ENCODE measurements at regions not wholly inside any gene's neighbourhood (a gene's known extent, or its start where the extent isn't known, plus 50 kb on each side); places are given as distances from the start of the nearest gene placed in this dataset.
"Not testable (repeated sequence)": the region's sequence is repeated elsewhere in the genome, so short reads cannot be mapped to it uniquely, and the experiment has no call there.

GRCh38 chr5:67806654-67807438, 408.7 kb upstream of the PIK3R1 start:
- DNase-seq, result no peak
- no peak for ATAC-seq (replicated peaks in 1 of 2)
- H3K9me3 Mint-ChIP-seq, result no peaks in the 10 kb centered on the region
- H3K36me3 Mint-ChIP-seq (ENCODE audit: insufficient read depth in 2 of 2), result no peaks in the 10 kb centered on the region
- H3K27me3 Mint-ChIP-seq (ENCODE audit: low read depth), result no peaks in the 10 kb centered on the region
- no peak overlapping the region for H3K27ac Mint-ChIP-seq
- no peak overlapping the region for H3K4me3 Mint-ChIP-seq
- H3K4me1 Mint-ChIP-seq (ENCODE audit: low read depth), result no peaks in the 10 kb centered on the region

- Mint-ChIP-seq H3K36me3 (ENCODE audit: insufficient read depth in 2 of 2) (no peaks in the 10 kb centered on the region), H3K4me3 (no peak overlapping the region), H3K27me3 (ENCODE audit: low read depth) (no peaks in the 10 kb centered on the region), H3K27ac (no peak overlapping the region), H3K4me1 (ENCODE audit: low read depth) (no peaks in the 10 kb centered on the region), H3K9me3 (no peaks in the 10 kb centered on the region)
- DNase-seq, result no peak
- no peak for ATAC-seq (replicated peaks in 1 of 2)
These were observed 409.7 kb upstream of the PIK3R1 start for GRCh38 chr5:67805666-67806348.

DNA sequence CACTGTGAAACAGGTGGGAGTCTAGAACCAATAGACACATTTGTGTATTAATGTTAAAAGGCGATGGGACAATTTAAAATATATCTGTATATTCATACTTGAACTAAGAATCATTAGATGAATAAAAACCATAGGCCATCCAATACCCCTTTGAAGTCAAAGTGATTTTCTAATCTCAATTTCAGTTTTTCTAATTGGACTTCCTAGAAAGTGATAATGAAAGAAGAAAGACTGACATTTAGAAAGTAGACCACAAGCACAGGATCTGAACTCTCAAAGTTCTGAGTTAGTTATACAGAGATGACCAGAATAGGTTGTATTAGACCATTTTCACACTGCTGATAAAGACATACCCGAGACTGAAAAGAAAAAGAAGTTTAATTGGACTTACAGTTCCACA, 412.8 kb upstream of the PIK3R1 start:
- DNase-seq (no peak), ATAC-seq (replicated peaks in 1 of 2) (no peak)
- H3K36me3 Mint-ChIP-seq (ENCODE audit: insufficient read depth in 2 of 2), result no peaks in the 10 kb centered on the region
- no peak overlapping the region for H3K27ac Mint-ChIP-seq
- no peaks in the 10 kb centered on the region for H3K9me3 Mint-ChIP-seq
- H3K4me1 Mint-ChIP-seq (ENCODE audit: low read depth), result no peaks in the 10 kb centered on the region
- no peak overlapping the region for H3K4me3 Mint-ChIP-seq
- no peaks in the 10 kb centered on the region for H3K27me3 Mint-ChIP-seq (ENCODE audit: low read depth)

DNA sequence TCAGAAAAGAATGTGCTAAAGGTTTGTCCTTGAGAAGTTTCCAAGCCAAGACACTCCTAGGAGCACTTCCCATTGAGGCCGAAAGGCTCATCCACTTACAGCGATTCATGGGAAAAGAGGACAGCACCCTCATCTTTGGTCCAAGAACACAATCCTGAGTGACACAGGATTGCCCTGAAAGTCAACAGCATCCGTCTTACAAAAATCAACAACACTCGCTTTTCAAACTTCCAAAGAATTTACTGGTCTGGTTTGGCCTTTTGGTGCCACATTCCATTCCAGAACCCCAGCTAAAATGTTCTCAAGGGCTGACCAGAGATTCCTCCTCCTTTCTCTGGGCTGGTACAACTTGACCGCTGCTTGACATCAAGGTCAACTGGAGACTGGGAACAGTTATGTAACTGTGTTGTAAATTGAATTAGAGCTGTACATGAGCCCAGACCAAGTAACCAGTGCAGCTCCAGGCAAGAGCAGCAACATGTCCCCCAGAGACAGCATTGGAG, 415.8 kb upstream of the PIK3R1 start:
- H3K9me3 Mint-ChIP-seq, result no peaks in the 10 kb centered on the region
- no peak for DNase-seq
- no peak overlapping the region for H3K4me3 Mint-ChIP-seq
- no peaks in the 10 kb centered on the region for H3K36me3 Mint-ChIP-seq (ENCODE audit: insufficient read depth in 2 of 2)
- no peaks in the 10 kb centered on the region for H3K27me3 Mint-ChIP-seq (ENCODE audit: low read depth)
- H3K27ac Mint-ChIP-seq, result no peak overlapping the region
- H3K4me1 Mint-ChIP-seq (ENCODE audit: low read depth), result no peaks in the 10 kb centered on the region
- ATAC-seq (replicated peaks in 1 of 2), result no peak

DNA sequence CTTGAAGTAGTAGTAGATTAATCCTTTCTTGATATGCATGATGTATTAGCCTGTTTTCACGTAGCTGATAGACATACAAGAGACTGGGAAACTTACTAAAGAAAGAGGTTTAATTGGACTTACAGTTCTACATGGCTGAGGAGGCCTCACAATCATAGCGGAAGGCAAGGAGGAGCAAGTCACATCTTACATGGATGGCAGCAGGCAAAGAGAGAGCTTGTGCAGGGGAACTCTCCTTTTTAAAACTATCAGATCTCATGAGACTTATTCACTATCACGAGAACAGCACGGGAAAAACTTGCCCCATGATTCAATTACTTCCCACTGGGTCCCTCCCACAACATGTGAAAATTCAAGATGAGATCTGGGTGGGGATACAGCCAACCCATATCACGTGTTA, 417.1 kb upstream of the PIK3R1 start:
- not testable (repeated sequence) for H3K27me3 Mint-ChIP-seq (ENCODE audit: low read depth); H3K36me3 Mint-ChIP-seq (ENCODE audit: insufficient read depth in 2 of 2); H3K9me3 Mint-ChIP-seq; H3K27ac Mint-ChIP-seq; H3K4me3 Mint-ChIP-seq; H3K4me1 Mint-ChIP-seq (ENCODE audit: low read depth); DNase-seq; ATAC-seq (replicated peaks in 1 of 2)

GRCh38 chr5:67795781-67796477, 419.6 kb upstream of the PIK3R1 start:
- no peak overlapping the region for H3K4me3 Mint-ChIP-seq
- DNase-seq, result no peak
- H3K36me3 Mint-ChIP-seq (ENCODE audit: insufficient read depth in 2 of 2), result no peaks in the 10 kb centered on the region
- no peaks in the 10 kb centered on the region for H3K9me3 Mint-ChIP-seq
- no peaks in the 10 kb centered on the region for H3K27me3 Mint-ChIP-seq (ENCODE audit: low read depth)
- no peak overlapping the region for H3K27ac Mint-ChIP-seq
- no peaks in the 10 kb centered on the region for H3K4me1 Mint-ChIP-seq (ENCODE audit: low read depth)
- no peak for ATAC-seq (replicated peaks in 1 of 2)

DNA sequence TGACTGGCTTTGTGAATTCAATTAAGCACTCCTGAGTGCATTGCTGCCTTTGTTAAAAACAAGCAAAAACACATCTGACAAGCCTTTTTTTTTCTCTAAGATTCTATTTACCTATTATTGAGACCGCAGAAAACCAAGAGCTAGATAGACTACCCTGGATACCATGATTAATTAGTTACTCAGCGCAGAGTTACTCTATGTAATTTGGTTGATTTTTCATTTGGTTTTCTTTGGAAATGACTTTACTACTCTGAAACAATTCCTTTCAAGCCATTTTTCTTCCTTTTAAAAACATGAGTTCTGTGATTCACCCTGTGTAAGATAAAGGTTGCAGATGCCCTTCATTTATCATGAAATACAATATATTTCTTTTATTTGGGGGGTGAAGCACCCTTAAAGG, 421.6 kb upstream of the PIK3R1 start:
- no peaks in the 10 kb centered on the region for H3K27me3 Mint-ChIP-seq (ENCODE audit: low read depth)
- no peak overlapping the region for H3K27ac Mint-ChIP-seq
- no peak overlapping the region for H3K4me3 Mint-ChIP-seq
- H3K9me3 Mint-ChIP-seq, result no peaks in the 10 kb centered on the region
- ATAC-seq (replicated peaks in 1 of 2) (no peak), DNase-seq (no peak)
- no peaks in the 10 kb centered on the region for H3K36me3 Mint-ChIP-seq (ENCODE audit: insufficient read depth in 2 of 2)
- no peaks in the 10 kb centered on the region for H3K4me1 Mint-ChIP-seq (ENCODE audit: low read depth)

DNA sequence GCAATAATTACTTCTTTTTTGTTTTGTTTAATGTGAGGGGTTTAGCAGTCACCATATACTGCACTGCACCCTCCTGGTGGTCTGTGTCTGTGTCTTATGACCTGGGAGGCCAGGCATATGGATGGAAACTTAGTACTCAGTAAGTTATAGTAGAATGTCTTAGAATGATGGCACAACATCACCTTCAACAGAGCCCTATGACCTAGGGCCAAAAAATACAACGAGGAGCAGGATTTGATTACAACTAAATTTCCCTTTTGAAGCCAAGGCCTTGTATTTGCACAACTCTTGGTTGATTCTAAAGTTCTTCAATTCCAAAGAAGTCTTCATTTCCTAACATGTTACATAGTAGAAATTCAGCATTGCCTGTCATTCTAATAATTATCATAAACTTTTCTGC, 422.1 kb upstream of the PIK3R1 start:
- Mint-ChIP-seq H3K4me3 (no peak overlapping the region), H3K9me3 (no peaks in the 10 kb centered on the region), H3K27ac (no peak overlapping the region), H3K27me3 (ENCODE audit: low read depth) (no peaks in the 10 kb centered on the region), H3K4me1 (ENCODE audit: low read depth) (no peaks in the 10 kb centered on the region), H3K36me3 (ENCODE audit: insufficient read depth in 2 of 2) (no peaks in the 10 kb centered on the region)
- no peak for DNase-seq
- ATAC-seq (replicated peaks in 1 of 2), result no peak

DNA sequence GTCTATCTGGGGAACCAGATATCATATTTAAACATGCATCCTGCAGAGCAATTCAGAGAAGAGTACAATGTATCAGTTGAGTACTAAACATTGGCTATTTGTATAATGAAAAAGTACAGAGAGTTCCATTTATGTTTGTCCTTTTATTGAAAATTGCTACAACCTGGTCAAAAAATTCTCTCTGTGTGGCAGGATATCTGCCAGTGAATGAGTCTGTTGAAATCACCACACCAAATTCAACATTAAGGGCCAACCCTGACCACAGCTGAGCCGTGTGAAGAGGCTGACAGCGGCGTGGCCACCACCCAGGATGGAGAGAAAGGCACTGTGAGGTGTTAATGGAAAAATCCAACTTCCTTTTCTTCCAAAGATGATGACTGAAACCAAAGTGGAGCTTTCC, 422.7 kb upstream of the PIK3R1 start:
- ATAC-seq (replicated peaks in 1 of 2), result no peak
- Mint-ChIP-seq H3K9me3 (no peaks in the 10 kb centered on the region), H3K4me1 (ENCODE audit: low read depth) (no peaks in the 10 kb centered on the region), H3K36me3 (ENCODE audit: insufficient read depth in 2 of 2) (no peaks in the 10 kb centered on the region), H3K27ac (no peak overlapping the region), H3K4me3 (no peak overlapping the region), H3K27me3 (ENCODE audit: low read depth) (no peaks in the 10 kb centered on the region)
- no peak for DNase-seq

- no peaks in the 10 kb centered on the region for H3K36me3 Mint-ChIP-seq (ENCODE audit: insufficient read depth in 2 of 2)
- ATAC-seq (replicated peaks in 1 of 2) (no peak), DNase-seq (no peak)
- H3K4me3 Mint-ChIP-seq, result no peak overlapping the region
- H3K9me3 Mint-ChIP-seq, result no peaks in the 10 kb centered on the region
- no peak overlapping the region for H3K27ac Mint-ChIP-seq
- no peaks in the 10 kb centered on the region for H3K27me3 Mint-ChIP-seq (ENCODE audit: low read depth)
- no peaks in the 10 kb centered on the region for H3K4me1 Mint-ChIP-seq (ENCODE audit: low read depth)
These were observed 425.2 kb upstream of the PIK3R1 start for GRCh38 chr5:67790390-67790789.

GRCh38 chr5:67779893-67780623, 435.5 kb upstream of the PIK3R1 start:
- not testable (repeated sequence) for H3K27ac Mint-ChIP-seq; H3K4me3 Mint-ChIP-seq; DNase-seq; H3K4me1 Mint-ChIP-seq (ENCODE audit: low read depth); ATAC-seq (replicated peaks in 1 of 2); H3K36me3 Mint-ChIP-seq (ENCODE audit: insufficient read depth in 2 of 2); H3K9me3 Mint-ChIP-seq
- peaks cover 15% of the 10 kb centered on the region for H3K27me3 Mint-ChIP-seq (ENCODE audit: low read depth)

GRCh38 chr5:67774786-67775185, 440.8 kb upstream of the PIK3R1 start:
- Mint-ChIP-seq H3K9me3 (peaks cover 3% of the 10 kb centered on the region in 2 donors), H3K27ac (no peak overlapping the region), H3K36me3 (ENCODE audit: insufficient read depth in 2 of 2) (no peaks in the 10 kb centered on the region), H3K27me3 (ENCODE audit: low read depth) (peaks cover 27% of the 10 kb centered on the region), H3K4me1 (ENCODE audit: low read depth) (peaks cover 6% of the 10 kb centered on the region), H3K4me3 (no peak overlapping the region)
- DNase-seq, result no peak
- ATAC-seq (replicated peaks in 1 of 2), result no peak

GRCh38 chr5:67774267-67774552, 441.3 kb upstream of the PIK3R1 start:
- ATAC-seq (replicated peaks in 1 of 2), result no peak
- no peak overlapping the region for H3K4me3 Mint-ChIP-seq

More at GRCh38 chr5:67774267-67774552, 441.3 kb upstream of the PIK3R1 start:
- DNase-seq, result no peak
- Mint-ChIP-seq H3K4me1 (ENCODE audit: low read depth) (peaks cover 6% of the 10 kb centered on the region), H3K27me3 (ENCODE audit: low read depth) (peaks cover 27% of the 10 kb centered on the region), H3K9me3 (peaks cover 3% of the 10 kb centered on the region in 2 donors), H3K27ac (no peak overlapping the region), H3K36me3 (ENCODE audit: insufficient read depth in 2 of 2) (no peaks in the 10 kb centered on the region)

Data from activated T-cell treated with anti-CD3 and anti-CD28 coated beads, Interleukin-2, amount 50 U/mL, for 72 hours (primary cell).